GM23338 (cell line): ENCODE measurements at regions not wholly inside any gene's neighbourhood (a gene's known extent, or its start where the extent isn't known, plus 50 kb on each side); places are given as distances from the start of the nearest gene placed in this dataset.

ENCODE experiments used
- CREB1 ChIP-seq: fragments of 250-450 bp; sonication (Bioruptor Pico); IDR thresholded peaks from 2 replicates; pipeline ENCODE4 v1.5.0; 2020; ENCODE audit warnings: low read depth, mild to moderate bottlenecking, moderate library complexity
- CTCF ChIP-seq, 2 experiments: fragments of 200-600 bp in 1 of 2; sonication (generic) in 1 of 2; conservative IDR thresholded peaks; 2 replicates each; pipeline versions ENCODE4 v1.5.1 to v1.6.1; 2016 to 2017; ENCODE audit warnings: antibody characterized with exemption in 2 of 2, low read depth in 2 of 2, mild to moderate bottlenecking in 2 of 2, moderate library complexity in 1 of 2
- EZH2 ChIP-seq: fragments of 200-600 bp; sonication (generic); IDR thresholded peaks from one replicate; pipeline ENCODE4 v1.8.0; 2017; ENCODE audit warnings: antibody characterized with exemption, mild to moderate bottlenecking, low read depth; ENCODE audit not compliant: unreplicated experiment
- EZH2phosphoT487 ChIP-seq: fragments of 200-600 bp; sonication (generic); IDR thresholded peaks from one replicate; pipeline ENCODE4 v1.8.1; 2018; ENCODE audit warnings: antibody characterized with exemption; ENCODE audit not compliant: unreplicated experiment
- JUNB ChIP-seq: IDR thresholded peaks from one replicate; pipeline ENCODE4 v1.6.1; 2016; ENCODE audit warnings: antibody characterized with exemption; ENCODE audit not compliant: unreplicated experiment
- POLR2AphosphoS5 ChIP-seq: IDR thresholded peaks from 2 replicates; pipeline ENCODE4 v1.6.1; 2016; ENCODE audit warnings: antibody characterized with exemption, low read depth
- REST ChIP-seq: IDR thresholded peaks from one replicate; pipeline ENCODE4 v1.6.1; 2018; ENCODE audit warnings: antibody characterized with exemption; ENCODE audit not compliant: unreplicated experiment
- ZNF331 ChIP-seq: fragments of 250-450 bp; sonication (Bioruptor Pico); IDR thresholded peaks from 2 replicates; pipeline ENCODE4 v1.5.0; 2020; ENCODE audit warnings: low read depth, mild to moderate bottlenecking, moderate library complexity
- ZNF462 ChIP-seq: fragments of 250-450 bp; sonication (Bioruptor Pico); IDR thresholded peaks from 2 replicates; pipeline ENCODE4 v1.5.0; 2020; ENCODE audit warnings: mild to moderate bottlenecking, moderate library complexity

- no peak for TF ChIP-seq EZH2
- TF ChIP-seq CTCF (conservative IDR thresholded peaks at IDR 0.05; ENCODE audit: low read depth in 2 of 2): no peak
- TF ChIP-seq EZH2phosphoT487: no peak
- no peak for TF ChIP-seq CREB1
- TF ChIP-seq POLR2AphosphoS5: no peak
- no peak for TF ChIP-seq REST
- no peak for TF ChIP-seq JUNB
- no peak for TF ChIP-seq ZNF331 (CRISPR knock-in tag)
- no peak for TF ChIP-seq ZNF462 (CRISPR knock-in tag)
These were observed 132.8 kb upstream of the CPEB4 start for GRCh38 chr5:173755319-173755718.
